SKM-1 (cell line): ENCODE measurements at regions not wholly inside any gene's neighbourhood (a gene's known extent, or its start where the extent isn't known, plus 50 kb on each side); places are given as distances from the start of the nearest gene placed in this dataset.

ENCODE experiments used
- DNase-seq: peaks from one replicate; lab custom pipeline; 2025; ENCODE audit not compliant: unreplicated experiment; lab: John Stamatoyannopoulos, UW

- no peak for DNase-seq
Observed at GRCh38 chr16:11439790-11440656, 94.8 kb downstream of the RMI2 start.

- DNase-seq: no peak
Observed at GRCh38 chr16:11440657-11441012, 95.4 kb downstream of the RMI2 start.

- no peak for DNase-seq
Observed at GRCh38 chr16:11445486-11445885, 100.2 kb downstream of the RMI2 start.

- no peak for DNase-seq
Observed at GRCh38 chr16:11446566-11447119, 101.4 kb downstream of the RMI2 start.

- DNase-seq: no peak
Observed at GRCh38 chr16:11447272-11447671, 102.0 kb downstream of the RMI2 start.

- DNase-seq: no peak
Observed at GRCh38 chr16:11447836-11448235, 102.6 kb downstream of the RMI2 start.

- no peak for DNase-seq
Observed at GRCh38 chr16:11448796-11449416, 103.6 kb downstream of the RMI2 start.

GRCh38 chr16:11449716-11450115 lies 104.5 kb downstream of the RMI2 start:
- DNase-seq: no peak

- DNase-seq: no peak
Observed at GRCh38 chr16:11450136-11450535, 104.9 kb downstream of the RMI2 start.

GRCh38 chr16:11452298-11452697 lies 107.0 kb downstream of the RMI2 start:
- DNase-seq: no peak

GRCh38 chr16:11452746-11453389 lies 107.6 kb downstream of the RMI2 start:
- DNase-seq: no peak

- DNase-seq: no peak
Observed at GRCh38 chr16:11456741-11457140, 111.5 kb downstream of the RMI2 start.

GRCh38 chr16:11459722-11460121 lies 114.5 kb downstream of the RMI2 start:
- no peak for DNase-seq

GRCh38 chr16:11460820-11461594 lies 115.7 kb downstream of the RMI2 start:
- DNase-seq: no peak

GRCh38 chr16:11461595-11461990 lies 116.3 kb downstream of the RMI2 start:
- no peak for DNase-seq

GRCh38 chr16:11462036-11462435 lies 116.8 kb downstream of the RMI2 start:
- DNase-seq: no peak

- no peak for DNase-seq
Observed at GRCh38 chr16:11462861-11463260, 117.6 kb downstream of the RMI2 start.

- no peak for DNase-seq
Observed at GRCh38 chr16:11464241-11464640, 119.0 kb downstream of the RMI2 start.

- no peak for DNase-seq
Observed at GRCh38 chr16:11465675-11466074, 120.4 kb downstream of the RMI2 start.

- no peak for DNase-seq
Observed at GRCh38 chr16:11470676-11471415, 115.9 kb downstream of the LITAF start.
